ENCODE measurements at regions not wholly inside any gene's neighbourhood (a gene's known extent, or its start where the extent isn't known, plus 50 kb on each side); places are given as distances from the start of the nearest gene placed in this dataset.

DNA sequence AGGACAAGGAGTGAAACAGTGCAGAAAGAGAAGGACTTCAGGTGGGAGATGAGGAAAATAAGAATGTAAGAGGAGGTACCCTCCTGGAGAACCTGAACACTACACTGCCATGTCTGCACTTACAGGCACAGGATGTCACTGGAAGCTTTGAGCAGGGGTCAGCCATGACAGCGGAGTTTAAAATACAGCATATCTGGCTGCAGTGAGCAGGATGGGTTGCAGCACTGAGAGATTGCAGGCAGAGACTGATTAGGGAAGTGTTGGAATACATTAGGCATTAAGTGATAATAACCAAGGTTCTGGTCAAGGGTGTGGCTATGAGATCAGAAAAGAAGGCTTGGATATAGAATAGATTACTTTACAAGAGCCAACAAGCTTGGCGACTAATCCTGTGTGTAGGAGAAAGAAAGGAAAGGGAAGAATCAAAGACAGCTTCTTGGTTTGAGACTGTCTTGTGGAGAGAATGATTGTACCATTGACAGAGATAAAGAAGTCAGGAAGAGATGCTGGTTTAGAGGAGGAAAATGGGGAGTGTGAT is 171.1 kb upstream of the RBMS1 start:
- TF ChIP-seq CTCF (conservative IDR thresholded peaks at IDR 0.05; ENCODE audit: low read length) (no peak), EZH2phosphoT487 (IDR thresholded peaks at IDR 0.05; ENCODE audit: borderline replicate concordance) (no peak)

Data from Loucy (cell line).